IPS DF 4.7 (cell line): ENCODE measurements at regions not wholly inside any gene's neighbourhood (a gene's known extent, or its start where the extent isn't known, plus 50 kb on each side); places are given as distances from the start of the nearest gene placed in this dataset.
"Not testable (repeated sequence)": the region's sequence is repeated elsewhere in the genome, so short reads cannot be mapped to it uniquely, and the experiment has no call there.

Experiments
- DNase-seq: peaks from one replicate; pipeline ENCODE4 v3.0.0-alpha.2; 2013; ENCODE audit warnings: low spot score; ENCODE audit errors: extremely low read depth

- no peak for DNase-seq
These were observed 132.3 kb upstream of the C11orf58 start for GRCh38 chr11:16605894-16606783.

GRCh38 chr11:16605389-16605893 is 133.0 kb upstream of the C11orf58 start:
- no peak for DNase-seq

GRCh38 chr11:16604794-16605388 is 133.6 kb upstream of the C11orf58 start:
- DNase-seq, result no peak

- DNase-seq, result no peak
These were observed 134.3 kb upstream of the C11orf58 start for GRCh38 chr11:16603890-16604793.

- no peak for DNase-seq
These were observed 135.2 kb upstream of the C11orf58 start for GRCh38 chr11:16603245-16603644.

- no peak for DNase-seq
These were observed 139.5 kb upstream of the C11orf58 start for GRCh38 chr11:16598906-16599305.

- DNase-seq, result no peak
These were observed 140.4 kb upstream of the C11orf58 start for GRCh38 chr11:16598032-16598431.

GRCh38 chr11:16596231-16596630 is 142.2 kb upstream of the C11orf58 start:
- no peak for DNase-seq

GRCh38 chr11:16591157-16591556 is 147.3 kb upstream of the C11orf58 start:
- no peak for DNase-seq

GRCh38 chr11:16587670-16588069 is 150.8 kb upstream of the C11orf58 start:
- no peak for DNase-seq

GRCh38 chr11:16584569-16584968 is 153.9 kb upstream of the C11orf58 start:
- DNase-seq, result no peak

- not testable (repeated sequence) for DNase-seq
These were observed 157.4 kb upstream of the C11orf58 start for GRCh38 chr11:16581078-16581477.

- DNase-seq, result no peak
These were observed 161.0 kb upstream of the C11orf58 start for GRCh38 chr11:16577490-16577889.

- not testable (repeated sequence) for DNase-seq
These were observed 163.6 kb upstream of the C11orf58 start for GRCh38 chr11:16574889-16575288.

- no peak for DNase-seq
These were observed 165.5 kb upstream of the C11orf58 start for GRCh38 chr11:16572945-16573344.

- no peak for DNase-seq
These were observed 177.3 kb upstream of the C11orf58 start for GRCh38 chr11:16561150-16561549.

- no peak for DNase-seq
These were observed 180.0 kb upstream of the C11orf58 start for GRCh38 chr11:16558494-16558893.

GRCh38 chr11:16555956-16556355 is 182.5 kb upstream of the C11orf58 start:
- DNase-seq, result no peak

GRCh38 chr11:16554361-16554760 is 184.1 kb upstream of the C11orf58 start:
- DNase-seq, result no peak

- no peak for DNase-seq
These were observed 190.6 kb upstream of the C11orf58 start for GRCh38 chr11:16547879-16548278.

- DNase-seq, result no peak
These were observed 187.3 kb upstream of the SOX6 start for GRCh38 chr11:16543642-16544041.

GRCh38 chr11:16542353-16542752 is 186.0 kb upstream of the SOX6 start:
- no peak for DNase-seq
